Fibroblast of mammary gland (primary cell): ENCODE measurements at regions not wholly inside any gene's neighbourhood (a gene's known extent, or its start where the extent isn't known, plus 50 kb on each side); places are given as distances from the start of the nearest gene placed in this dataset.

Experiments
- DNase-seq: peaks from one replicate; pipeline ENCODE4 v3.0.0-alpha.2; 2010; ENCODE audit warnings: low read depth
- H3K4me3 ChIP-seq: 2 replicates; pipeline ENCODE4 v1.5.1; 2011; ENCODE audit warnings: low read depth, mild to moderate bottlenecking, low read length, moderate library complexity; ENCODE audit not compliant: control insufficient read depth
- TF ChIP-seq, protein P1 (sequence below): conservative IDR thresholded peaks from 2 replicates; pipeline ENCODE4 v1.5.1; 2011; ENCODE audit warnings: low read depth, low read length, inconsistent platforms; ENCODE audit not compliant: control insufficient read depth, insufficient read depth

DNA sequence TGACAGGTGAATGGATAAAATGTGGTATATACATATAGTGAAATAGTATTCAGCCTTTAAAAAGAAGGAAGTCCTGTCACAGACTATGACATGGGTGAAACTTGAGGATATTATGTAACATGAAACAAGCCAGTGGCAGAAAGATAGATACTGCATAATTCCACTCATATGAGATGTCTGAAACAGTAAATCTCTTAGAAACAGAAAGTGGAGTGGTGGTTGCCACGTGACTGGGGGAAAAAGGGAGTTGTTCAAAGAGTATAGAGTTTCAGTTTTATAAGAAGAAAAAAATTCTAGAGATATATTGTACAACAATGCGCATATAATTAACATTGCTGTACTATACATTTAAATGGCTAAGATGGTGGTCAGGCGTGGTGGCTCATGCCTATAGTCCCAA, 178.2 kb upstream of the ATP5MC3 start:
- H3K4me3 ChIP-seq: no peak overlapping the region
- TF ChIP-seq, protein P1, sequence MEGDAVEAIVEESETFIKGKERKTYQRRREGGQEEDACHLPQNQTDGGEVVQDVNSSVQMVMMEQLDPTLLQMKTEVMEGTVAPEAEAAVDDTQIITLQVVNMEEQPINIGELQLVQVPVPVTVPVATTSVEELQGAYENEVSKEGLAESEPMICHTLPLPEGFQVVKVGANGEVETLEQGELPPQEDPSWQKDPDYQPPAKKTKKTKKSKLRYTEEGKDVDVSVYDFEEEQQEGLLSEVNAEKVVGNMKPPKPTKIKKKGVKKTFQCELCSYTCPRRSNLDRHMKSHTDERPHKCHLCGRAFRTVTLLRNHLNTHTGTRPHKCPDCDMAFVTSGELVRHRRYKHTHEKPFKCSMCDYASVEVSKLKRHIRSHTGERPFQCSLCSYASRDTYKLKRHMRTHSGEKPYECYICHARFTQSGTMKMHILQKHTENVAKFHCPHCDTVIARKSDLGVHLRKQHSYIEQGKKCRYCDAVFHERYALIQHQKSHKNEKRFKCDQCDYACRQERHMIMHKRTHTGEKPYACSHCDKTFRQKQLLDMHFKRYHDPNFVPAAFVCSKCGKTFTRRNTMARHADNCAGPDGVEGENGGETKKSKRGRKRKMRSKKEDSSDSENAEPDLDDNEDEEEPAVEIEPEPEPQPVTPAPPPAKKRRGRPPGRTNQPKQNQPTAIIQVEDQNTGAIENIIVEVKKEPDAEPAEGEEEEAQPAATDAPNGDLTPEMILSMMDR: no peak
- no peak for DNase-seq

DNA sequence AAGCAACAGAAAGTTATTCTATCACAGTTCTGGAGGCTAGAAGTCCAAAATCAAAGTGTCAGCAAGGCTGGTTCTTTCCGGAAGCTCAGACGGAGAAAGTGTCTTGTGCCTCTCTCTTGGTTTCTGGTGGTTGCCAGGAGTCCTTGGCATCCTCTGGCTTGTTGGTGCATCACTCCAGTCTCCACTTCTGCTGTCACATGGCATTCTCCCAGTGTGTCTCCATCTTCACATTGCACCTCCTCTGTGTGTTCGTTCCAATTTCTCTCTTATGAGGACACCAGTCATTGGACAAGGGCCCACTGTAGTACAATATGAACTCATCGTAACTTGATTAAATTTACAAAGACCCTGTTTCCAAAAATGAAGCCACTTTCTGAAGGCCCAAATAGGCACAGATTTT, 175.4 kb upstream of the ATP5MC3 start:
- DNase-seq: no peak
- TF ChIP-seq, protein P1: no peak
- H3K4me3 ChIP-seq: no peak overlapping the region

DNA sequence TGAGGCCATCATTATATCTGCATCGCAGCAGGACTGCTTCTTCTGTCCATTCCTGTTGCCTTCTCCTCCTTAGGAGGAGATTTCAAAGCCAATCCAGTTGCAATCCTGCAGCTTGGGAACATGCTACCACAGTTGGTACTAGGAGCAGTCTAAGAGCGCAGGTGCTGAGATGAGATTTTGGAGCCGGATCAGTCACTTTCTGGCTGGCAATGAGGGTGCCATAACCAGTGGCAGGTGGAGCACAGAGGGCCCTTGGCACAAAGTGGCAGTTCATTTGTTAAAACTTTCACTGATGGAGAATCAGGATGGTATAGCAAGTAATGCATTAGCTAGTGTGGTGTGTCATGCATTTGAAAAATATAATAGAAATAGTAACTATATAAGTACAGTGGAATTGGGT, 173.7 kb upstream of the ATP5MC3 start:
- TF ChIP-seq, protein P1: no peak

DNA sequence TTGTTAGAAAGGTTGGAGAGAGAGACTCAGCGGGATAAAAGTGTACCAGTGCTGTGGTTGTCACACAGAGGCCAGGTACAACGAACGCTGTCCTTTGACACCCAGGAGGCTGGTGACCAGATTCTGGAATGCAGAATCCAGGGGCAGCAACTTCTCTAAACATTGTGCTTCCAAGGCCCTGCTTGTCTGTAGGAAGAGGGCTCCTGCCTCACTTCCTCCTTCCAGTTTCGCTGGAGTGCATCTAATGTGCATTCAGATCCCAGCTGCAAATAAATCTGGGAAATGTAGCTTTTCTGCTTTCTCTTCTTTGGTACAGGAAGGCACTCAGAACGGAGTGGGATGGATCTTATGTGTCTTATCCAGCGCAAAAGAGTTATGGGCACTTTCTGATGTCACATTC, 171.8 kb upstream of the ATP5MC3 start:
- no peak overlapping the region for H3K4me3 ChIP-seq
- DNase-seq: no peak
- TF ChIP-seq, protein P1: no peak

More for the DNA sequence above, 173.7 kb upstream of the ATP5MC3 start:
- DNase-seq: no peak
- H3K4me3 ChIP-seq: no peak overlapping the region

DNA sequence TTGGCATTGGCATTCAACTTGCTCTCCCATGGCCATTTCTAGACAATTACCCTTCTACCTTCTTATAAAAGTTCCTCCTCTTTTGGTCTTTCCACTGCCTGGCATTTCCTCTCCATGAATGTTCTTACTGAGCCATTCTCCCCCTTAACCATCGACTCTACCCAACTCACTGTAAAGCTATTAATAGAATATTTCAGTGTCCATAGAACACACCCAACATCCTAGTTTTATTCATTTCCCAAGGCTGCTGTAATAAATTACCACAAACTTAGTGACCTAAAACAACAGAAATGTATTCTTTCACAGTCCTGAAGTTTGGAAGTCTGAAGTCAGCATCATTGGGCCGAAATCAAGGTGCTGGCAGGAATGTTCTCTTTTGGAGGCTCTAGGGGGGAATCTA, 170.0 kb upstream of the ATP5MC3 start:
- H3K4me3 ChIP-seq: no peak overlapping the region
- TF ChIP-seq, protein P1: no peak
- no peak for DNase-seq

DNA sequence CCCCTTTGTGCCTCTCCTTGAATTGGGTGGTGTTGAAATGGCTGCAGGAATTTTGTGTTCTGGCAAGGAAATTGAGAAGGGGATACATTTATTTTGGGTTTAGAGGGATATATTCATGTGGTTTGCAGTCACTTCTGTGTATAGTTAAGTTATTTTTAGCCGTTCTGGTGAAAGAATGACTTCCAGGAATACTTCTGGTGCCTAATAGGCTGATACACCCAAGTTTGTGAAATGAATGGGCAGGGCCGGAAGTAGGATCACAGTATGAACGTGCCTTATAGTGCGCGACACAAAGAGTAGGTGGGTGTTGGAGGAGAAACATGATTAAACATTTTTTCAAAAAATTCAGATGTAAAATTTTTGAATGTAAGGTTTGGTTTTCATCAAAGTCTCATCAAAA, 168.6 kb upstream of the ATP5MC3 start:
- no peak for DNase-seq
- H3K4me3 ChIP-seq: no peak overlapping the region
- TF ChIP-seq, protein P1: no peak

DNA sequence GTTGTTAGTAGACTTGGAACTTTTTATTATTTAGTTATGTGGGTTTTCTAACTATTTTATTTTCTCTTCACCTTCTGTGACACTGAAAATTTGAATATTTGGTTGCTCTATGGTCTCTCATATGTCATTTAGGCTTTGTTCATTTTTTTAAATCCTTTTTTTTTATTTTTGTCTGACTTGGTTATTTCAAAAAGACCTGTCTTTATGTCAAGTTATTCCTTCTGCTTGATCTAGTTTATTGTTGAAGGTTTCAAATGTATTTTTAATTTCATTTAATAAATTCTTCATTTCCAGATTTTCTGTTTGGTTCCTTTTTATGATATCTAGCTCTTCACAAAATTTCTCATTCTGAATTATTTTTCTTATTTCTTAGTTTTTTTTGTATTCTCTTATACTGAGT, 160.6 kb upstream of the ATP5MC3 start:
- H3K4me3 ChIP-seq: no peak overlapping the region
- no peak for DNase-seq
- TF ChIP-seq, protein P1: no peak
